Uterus (tissue), 3 donors: ENCODE measurements at regions not wholly inside any gene's neighbourhood (a gene's known extent, or its start where the extent isn't known, plus 50 kb on each side); places are given as distances from the start of the nearest gene placed in this dataset.

ENCODE experiments used
- DNase-seq, 2 donors: peaks; one replicate each; pipeline ENCODE4 v3.0.0-alpha.2; 2019 to 2020
- H3K27ac ChIP-seq, 2 donors: fragments of 200-600 bp; sonication (generic); 1 replicate in 1 of 2; 2 replicates in 1 of 2; pipeline ENCODE4 v1.5.1; 2016 to 2018
- H3K27me3 ChIP-seq, 2 donors: fragments of 200-600 bp; sonication (generic); one replicate each; pipeline ENCODE4 v1.5.1; 2018 to 2019; ENCODE audit warnings: control low read depth in 1 of 2
- H3K36me3 ChIP-seq, 2 donors: fragments of 200-600 bp; sonication (generic); one replicate each; pipeline ENCODE4 v1.5.1; 2019; ENCODE audit warnings: control low read depth in 1 of 2
- H3K4me1 ChIP-seq, 2 donors: fragments of 200-600 bp; sonication (generic); one replicate each; pipeline ENCODE4 v1.5.1; 2018 to 2019; ENCODE audit warnings: control low read depth in 1 of 2
- H3K4me3 ChIP-seq, 2 donors: fragments of 200-600 bp; sonication (generic); 1 replicate in 1 of 2; 2 replicates in 1 of 2; pipeline ENCODE4 v1.5.1; 2018 to 2019; ENCODE audit warnings: mild to moderate bottlenecking in 1 of 2
- H3K9me3 ChIP-seq, 2 donors: fragments of 200-600 bp; sonication (generic); one replicate each; pipeline ENCODE4 v1.5.1; 2019; ENCODE audit warnings: control low read depth in 1 of 2
- POLR2A ChIP-seq, 2 donors: fragments of 450-650 bp; IDR thresholded peaks; one replicate each; pipeline ENCODE4 v1.6.1; 2016; ENCODE audit warnings: antibody characterized with exemption in 2 of 2, mild to moderate bottlenecking in 1 of 2, moderate library complexity in 1 of 2
- intact Hi-C: fragments of 100-400 bp; cut with DNase I; formaldehyde crosslinking; loops from one replicate; pipeline ENCODE4 v1.15.1; 2023; ENCODE audit warnings: low total_unique reads
- TF ChIP-seq, protein P1 (sequence below), 4 experiments: fragments of 200-600 bp in 2 of 4; fragments of 450-650 bp in 2 of 4; sonication (generic) in 2 of 4; IDR thresholded peaks; one replicate each; pipeline ENCODE4 v1.5.1; 2016 to 2019; ENCODE audit warnings: antibody characterized with exemption in 4 of 4, mild to moderate bottlenecking in 2 of 4, moderate library complexity in 1 of 4
- donor health status: DM: yes; HTN: yes; CAD: no.

DNA sequence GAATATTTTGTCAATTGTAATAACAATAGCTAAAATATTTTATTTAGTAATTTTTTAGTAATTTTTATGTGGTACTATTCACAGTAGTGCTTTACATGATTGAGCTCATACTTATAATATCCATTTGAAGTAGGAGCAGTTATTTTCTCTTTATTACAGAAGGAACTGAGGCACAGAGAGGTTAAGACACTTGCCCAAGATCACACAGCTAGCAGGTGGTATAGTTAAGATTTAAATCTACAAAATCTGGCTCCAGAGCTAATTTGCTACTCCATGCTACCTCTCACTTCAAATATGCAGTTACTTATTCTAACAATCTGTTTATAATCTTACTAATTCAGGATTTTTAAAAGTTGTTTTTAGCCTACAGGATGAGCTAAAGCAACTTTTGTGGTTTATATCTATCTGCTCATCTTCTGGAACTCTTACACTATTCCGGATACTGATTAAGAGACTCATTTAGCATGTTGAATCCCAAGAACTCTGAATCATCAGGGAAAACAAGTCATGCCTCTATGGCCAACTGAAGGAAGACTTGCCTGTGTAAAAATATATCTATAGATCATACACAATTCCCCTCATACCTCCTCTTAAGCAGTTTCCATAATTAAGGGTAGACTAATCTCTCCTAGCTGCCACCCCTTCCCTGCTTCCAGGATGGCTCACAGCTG lies 324.2 kb downstream of the UBE3D start:
- intact Hi-C loops, result no loop called here
- H3K4me3 ChIP-seq, result no peak overlapping the region
- H3K9me3 ChIP-seq, result no peaks in the 10 kb centered on the region
- no peaks in the 10 kb centered on the region for H3K36me3 ChIP-seq
- DNase-seq, result no peak
- no peak overlapping the region for H3K27ac ChIP-seq
- TF ChIP-seq POLR2A (IDR thresholded peaks at IDR 0.05), result no peak
- TF ChIP-seq, protein P1, sequence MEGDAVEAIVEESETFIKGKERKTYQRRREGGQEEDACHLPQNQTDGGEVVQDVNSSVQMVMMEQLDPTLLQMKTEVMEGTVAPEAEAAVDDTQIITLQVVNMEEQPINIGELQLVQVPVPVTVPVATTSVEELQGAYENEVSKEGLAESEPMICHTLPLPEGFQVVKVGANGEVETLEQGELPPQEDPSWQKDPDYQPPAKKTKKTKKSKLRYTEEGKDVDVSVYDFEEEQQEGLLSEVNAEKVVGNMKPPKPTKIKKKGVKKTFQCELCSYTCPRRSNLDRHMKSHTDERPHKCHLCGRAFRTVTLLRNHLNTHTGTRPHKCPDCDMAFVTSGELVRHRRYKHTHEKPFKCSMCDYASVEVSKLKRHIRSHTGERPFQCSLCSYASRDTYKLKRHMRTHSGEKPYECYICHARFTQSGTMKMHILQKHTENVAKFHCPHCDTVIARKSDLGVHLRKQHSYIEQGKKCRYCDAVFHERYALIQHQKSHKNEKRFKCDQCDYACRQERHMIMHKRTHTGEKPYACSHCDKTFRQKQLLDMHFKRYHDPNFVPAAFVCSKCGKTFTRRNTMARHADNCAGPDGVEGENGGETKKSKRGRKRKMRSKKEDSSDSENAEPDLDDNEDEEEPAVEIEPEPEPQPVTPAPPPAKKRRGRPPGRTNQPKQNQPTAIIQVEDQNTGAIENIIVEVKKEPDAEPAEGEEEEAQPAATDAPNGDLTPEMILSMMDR (IDR thresholded peaks at IDR 0.05), result no peak
- H3K4me1 ChIP-seq, result no peaks in the 10 kb centered on the region
- H3K27me3 ChIP-seq, result no peaks in the 10 kb centered on the region

DNA sequence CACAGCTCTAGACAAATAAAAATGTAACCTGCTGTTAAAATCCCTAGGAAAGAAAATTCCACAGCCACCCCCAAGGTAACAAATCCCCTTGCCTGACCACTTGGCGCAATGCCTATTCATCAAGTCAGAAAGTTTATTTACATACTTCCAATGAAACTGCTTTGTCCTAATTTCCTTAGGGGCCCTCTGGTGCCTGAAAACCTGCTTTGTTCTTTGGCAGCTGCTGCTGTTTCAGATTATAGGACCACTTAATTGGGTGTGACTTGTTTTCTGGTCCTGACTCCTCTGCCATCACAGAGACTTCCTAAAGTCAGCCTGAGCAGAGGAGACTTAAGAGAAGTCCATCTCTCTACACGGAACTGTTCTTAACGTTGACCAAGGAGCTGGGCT lies 323.6 kb downstream of the UBE3D start:
- no peaks in the 10 kb centered on the region for H3K36me3 ChIP-seq
- H3K4me1 ChIP-seq, result no peaks in the 10 kb centered on the region
- no peaks in the 10 kb centered on the region for H3K9me3 ChIP-seq
- H3K27ac ChIP-seq, result no peak overlapping the region
- no peak for TF ChIP-seq POLR2A (IDR thresholded peaks at IDR 0.05)
- TF ChIP-seq, protein P1 (IDR thresholded peaks at IDR 0.05), result no peak
- intact Hi-C loops, result no loop called here
- no peak for DNase-seq
- no peak overlapping the region for H3K4me3 ChIP-seq
- H3K27me3 ChIP-seq, result no peaks in the 10 kb centered on the region

DNA sequence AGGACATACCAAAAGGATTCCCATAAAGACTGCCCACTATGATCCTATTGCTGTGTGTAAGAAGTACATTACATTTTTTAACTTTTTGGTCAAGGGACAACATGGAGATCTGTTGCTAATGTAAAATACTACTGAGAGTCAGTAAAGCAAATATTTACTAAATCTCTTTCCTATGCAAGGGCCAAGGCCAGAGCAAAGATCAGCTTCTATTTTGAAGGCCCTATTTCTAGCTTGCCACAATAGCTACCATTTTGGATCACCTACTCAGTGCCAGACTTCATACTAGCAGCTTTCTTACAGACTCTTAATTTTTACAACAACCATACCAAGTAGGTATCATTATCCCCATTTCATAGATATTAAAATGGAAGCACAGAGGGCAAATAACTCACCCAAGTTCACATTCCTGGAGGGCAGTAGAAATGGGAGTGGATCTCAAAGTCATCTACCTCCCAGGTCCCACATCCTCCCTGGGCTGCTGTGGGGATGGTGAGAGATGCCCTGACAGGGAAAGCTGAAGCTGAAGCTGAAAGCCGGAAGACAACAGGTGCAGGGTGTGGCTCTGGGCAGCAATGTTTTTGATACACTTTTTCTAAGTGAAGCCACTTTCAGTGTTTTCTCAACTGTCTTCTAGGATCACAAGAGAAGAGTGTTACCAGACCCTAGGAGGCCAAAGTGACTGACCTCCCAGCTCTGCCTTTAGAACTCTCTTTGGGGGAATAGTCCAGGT lies 321.2 kb downstream of the UBE3D start:
- no peaks in the 10 kb centered on the region for H3K4me1 ChIP-seq
- H3K27ac ChIP-seq, result no peak overlapping the region
- no peaks in the 10 kb centered on the region for H3K9me3 ChIP-seq
- no peaks in the 10 kb centered on the region for H3K27me3 ChIP-seq
- DNase-seq, result no peak
- no peaks in the 10 kb centered on the region for H3K36me3 ChIP-seq
- no peak overlapping the region for H3K4me3 ChIP-seq
- intact Hi-C loops, result no loop called here
- TF ChIP-seq, protein P1 (IDR thresholded peaks at IDR 0.05), result no peak
- no peak for TF ChIP-seq POLR2A (IDR thresholded peaks at IDR 0.05)

DNA sequence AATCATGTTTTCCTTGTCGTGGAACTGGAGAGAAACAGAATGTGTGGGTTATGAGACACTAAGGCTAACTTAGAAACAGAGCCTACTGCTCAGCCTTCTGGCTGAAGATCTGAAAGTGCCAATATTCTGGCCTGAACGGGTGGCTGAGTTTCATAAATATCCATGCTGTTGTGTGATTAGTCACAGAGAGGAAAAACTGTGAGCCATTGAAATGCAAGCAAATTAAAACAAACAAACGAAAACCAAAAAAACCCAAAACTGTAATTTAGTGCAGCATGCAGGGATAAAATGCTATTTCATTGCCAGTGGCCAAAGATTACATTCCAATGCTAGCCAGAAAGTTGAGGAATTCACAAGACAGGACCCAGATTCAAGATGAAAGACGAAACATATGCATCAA lies 315.1 kb downstream of the UBE3D start:
- H3K9me3 ChIP-seq, result no peaks in the 10 kb centered on the region
- no peak for TF ChIP-seq POLR2A (IDR thresholded peaks at IDR 0.05)
- TF ChIP-seq, protein P1 (IDR thresholded peaks at IDR 0.05), result no peak
- no peak overlapping the region for H3K4me3 ChIP-seq
- H3K27me3 ChIP-seq, result no peaks in the 10 kb centered on the region
- H3K36me3 ChIP-seq, result no peaks in the 10 kb centered on the region
- intact Hi-C loops, result loop anchor here (10.0 kb wide), 1 partner anchor 64 kb away; no protein-coding TSS in a partner anchor
- no peak overlapping the region for H3K27ac ChIP-seq
- no peaks in the 10 kb centered on the region for H3K4me1 ChIP-seq
- no peak for DNase-seq

DNA sequence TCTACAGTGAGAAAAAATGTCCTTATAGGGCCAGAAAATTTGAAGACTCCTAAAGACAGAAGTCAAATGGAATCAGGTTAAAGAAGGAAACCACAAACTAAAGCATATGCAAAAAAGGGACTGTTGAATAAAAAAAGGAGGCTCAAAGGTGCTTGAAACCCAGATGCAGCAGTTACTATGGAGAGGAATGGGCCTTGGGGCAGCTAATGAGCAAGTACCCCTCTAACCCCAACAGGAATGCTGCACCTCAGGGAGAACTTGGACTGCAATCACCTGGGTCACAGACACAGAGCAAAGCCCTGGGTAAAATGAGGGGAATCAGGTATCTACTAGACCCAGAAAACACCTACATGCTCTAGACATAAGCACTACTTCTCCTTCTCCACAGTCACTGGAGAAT lies 313.9 kb downstream of the UBE3D start:
- Histone ChIP-seq H3K4me3 (no peak overlapping the region), H3K9me3 (no peaks in the 10 kb centered on the region), H3K27me3 (no peaks in the 10 kb centered on the region), H3K36me3 (no peaks in the 10 kb centered on the region), H3K27ac (no peak overlapping the region), H3K4me1 (no peaks in the 10 kb centered on the region)
- intact Hi-C loops, result loop anchor here (10.0 kb wide), 1 partner anchor 63 kb away; no protein-coding TSS in a partner anchor
- TF ChIP-seq, protein P1 (IDR thresholded peaks at IDR 0.05), result no peak
- TF ChIP-seq POLR2A (IDR thresholded peaks at IDR 0.05), result no peak
- no peak for DNase-seq
